GM19025 (cell line): ENCODE measurements at regions not wholly inside any gene's neighbourhood (a gene's known extent, or its start where the extent isn't known, plus 50 kb on each side); places are given as distances from the start of the nearest gene placed in this dataset.
"Not testable (repeated sequence)": the region's sequence is repeated elsewhere in the genome, so short reads cannot be mapped to it uniquely, and the experiment has no call there.

Experiments
- ATAC-seq: cut with Tn5 transposase; IDR thresholded peaks from one replicate; pipeline ENCODE4 v1.9.1; 2021; ENCODE audit warnings: mild to moderate bottlenecking, low read depth, moderate library complexity; ENCODE audit not compliant: unreplicated experiment

GRCh38 chr10:21368022-21368582 is 157.4 kb downstream of the SKIDA1 start:
- ATAC-seq, result peak; percentile 50

GRCh38 chr10:21366108-21366507 is 159.4 kb downstream of the SKIDA1 start:
- not testable (repeated sequence) for ATAC-seq

- no peak for ATAC-seq
Observed at GRCh38 chr10:21364196-21365114, 161.0 kb downstream of the SKIDA1 start.

- ATAC-seq, result no peak
Observed at GRCh38 chr10:21363731-21364104, 161.8 kb downstream of the SKIDA1 start.

- no peak for ATAC-seq
Observed at GRCh38 chr10:21363092-21363730, 162.3 kb downstream of the SKIDA1 start.

- ATAC-seq, result no peak
Observed at GRCh38 chr10:21359202-21359601, 166.3 kb downstream of the SKIDA1 start.

GRCh38 chr10:21355591-21356011 is 169.9 kb downstream of the SKIDA1 start:
- no peak for ATAC-seq

GRCh38 chr10:21352886-21353285 is 172.6 kb downstream of the SKIDA1 start:
- ATAC-seq, result no peak

- not testable (repeated sequence) for ATAC-seq
Observed at GRCh38 chr10:21351594-21351993, 173.9 kb downstream of the SKIDA1 start.

- no peak for ATAC-seq
Observed at GRCh38 chr10:21349912-21350286, 175.6 kb downstream of the SKIDA1 start.

GRCh38 chr10:21347785-21348170 is 177.7 kb downstream of the SKIDA1 start:
- no peak for ATAC-seq

- no peak for ATAC-seq
Observed at GRCh38 chr10:21347043-21347784, 178.3 kb downstream of the SKIDA1 start.

GRCh38 chr10:21343087-21343486 is 182.4 kb downstream of the SKIDA1 start:
- no peak for ATAC-seq

- ATAC-seq, result not testable (repeated sequence)
Observed at GRCh38 chr10:21342499-21342898, 183.0 kb downstream of the SKIDA1 start.

- ATAC-seq, result no peak
Observed at GRCh38 chr10:21340331-21340730, 185.2 kb downstream of the SKIDA1 start.

GRCh38 chr10:21337171-21337792 is 188.2 kb downstream of the SKIDA1 start:
- no peak for ATAC-seq

- ATAC-seq, result no peak
Observed at GRCh38 chr10:21336476-21337170, 188.9 kb downstream of the SKIDA1 start.

- no peak for ATAC-seq
Observed at GRCh38 chr10:21334891-21335696, 190.4 kb downstream of the SKIDA1 start.

- no peak for ATAC-seq
Observed at GRCh38 chr10:21330628-21331020, 194.9 kb downstream of the SKIDA1 start.
